Choroid plexus epithelial cell (primary cell): ENCODE measurements at regions not wholly inside any gene's neighbourhood (a gene's known extent, or its start where the extent isn't known, plus 50 kb on each side); places are given as distances from the start of the nearest gene placed in this dataset.

Source experiments
- DNase-seq: peaks from one replicate; pipeline ENCODE4 v3.0.0-alpha.2; 2010; ENCODE audit warnings: low read depth
- H3K4me3 ChIP-seq: 2 replicates; pipeline ENCODE4 v1.5.1; 2011; ENCODE audit warnings: low read depth, mild to moderate bottlenecking, control low read depth, low read length, moderate library complexity
- CTCF ChIP-seq: conservative IDR thresholded peaks from 2 replicates; pipeline ENCODE4 v1.5.1; 2011; ENCODE audit warnings: low read depth, mild to moderate bottlenecking, control low read depth, inconsistent platforms, low read length, moderate library complexity

GRCh38 chr4:156321203-156321602 lies 367.5 kb upstream of the CTSO start:
- no peak for TF ChIP-seq CTCF
- DNase-seq = peak; percentile 93

GRCh38 chr4:156313497-156313896 lies 359.8 kb upstream of the CTSO start:
- no peak for TF ChIP-seq CTCF
- H3K4me3 ChIP-seq = no peak overlapping the region

More at GRCh38 chr4:156321203-156321602, 367.5 kb upstream of the CTSO start:
- H3K4me3 ChIP-seq = no peak overlapping the region

GRCh38 chr4:156312261-156312847 lies 358.7 kb upstream of the CTSO start:
- no peak for TF ChIP-seq CTCF
- peak overlapping the region; percentile 23 for H3K4me3 ChIP-seq
- DNase-seq = peak; percentile 68

More at GRCh38 chr4:156313497-156313896, 359.8 kb upstream of the CTSO start:
- DNase-seq = no peak

- DNase-seq = no peak
- no peak overlapping the region for H3K4me3 ChIP-seq
- no peak for TF ChIP-seq CTCF
These were observed 355.4 kb upstream of the CTSO start for GRCh38 chr4:156309031-156309430.

GRCh38 chr4:156303708-156304107 lies 350.0 kb upstream of the CTSO start:
- DNase-seq = no peak
- TF ChIP-seq CTCF = no peak
- no peak overlapping the region for H3K4me3 ChIP-seq

- DNase-seq = peak; percentile 92
- TF ChIP-seq CTCF = no peak
- no peak overlapping the region for H3K4me3 ChIP-seq
These were observed 344.6 kb upstream of the CTSO start for GRCh38 chr4:156298230-156298629.

- no peak overlapping the region for H3K4me3 ChIP-seq
- no peak for TF ChIP-seq CTCF
- peak; percentile 41 for DNase-seq
These were observed 342.1 kb upstream of the CTSO start for GRCh38 chr4:156295676-156296195.
